Activated CD8-positive, alpha-beta memory T cell treated with anti-CD3 and anti-CD28 coated beads, Interleukin-2, amount 10 ng/mL, durations not matched to agents 7 days and 5 days (primary cell): ENCODE measurements at regions not wholly inside any gene's neighbourhood (a gene's known extent, or its start where the extent isn't known, plus 50 kb on each side); places are given as distances from the start of the nearest gene placed in this dataset.
A peak's percentile ranks its signal among the peaks of the same experiment; 100 is the strongest.

ENCODE experiments used
- ATAC-seq: fragments of 150-1000 bp; cut with Tn5 transposase; one replicate; pipeline ENCODE4 v1.10.0; 2021; ENCODE audit warnings: moderate library complexity
- CTCF ChIA-PET: fragments of 350-600 bp; sonication (Branson Sonifier 250); formaldehyde crosslinking; loops from one replicate; lab custom pipeline; 2021; ENCODE audit warnings: antibody characterized with exemption; lab: Charles Lee
- DNase-seq: peaks from one replicate; pipeline ENCODE4 v3.0.0-alpha.2; 2020
- H3K27ac Mint-ChIP-seq: one replicate; pipeline ENCODE4 v1.8.0; 2021; ENCODE audit warnings: mild to moderate bottlenecking, mixed read lengths
- H3K27me3 Mint-ChIP-seq: one replicate; pipeline ENCODE4 v1.8.0; 2021; ENCODE audit warnings: mixed read lengths
- H3K36me3 Mint-ChIP-seq: one replicate; pipeline ENCODE4 v1.8.0; 2021; ENCODE audit warnings: mild to moderate bottlenecking, mixed read lengths
- H3K4me1 Mint-ChIP-seq: one replicate; pipeline ENCODE4 v1.8.0; 2021; ENCODE audit warnings: mixed read lengths
- H3K4me3 Mint-ChIP-seq: one replicate; pipeline ENCODE4 v1.8.0; 2021; ENCODE audit warnings: mild to moderate bottlenecking, moderate library complexity, mixed read lengths
- H3K9me3 Mint-ChIP-seq: one replicate; pipeline ENCODE4 v1.8.0; 2022; ENCODE audit warnings: low read depth, mixed read lengths

GRCh38 chr1:194233069-194233468 is 1046.7 kb upstream of the B3GALT2 start:
- Mint-ChIP-seq H3K9me3 (no peaks in the 10 kb centered on the region), H3K27ac (no peak overlapping the region), H3K27me3 (no peaks in the 10 kb centered on the region), H3K4me3 (no peak overlapping the region), H3K36me3 (no peaks in the 10 kb centered on the region), H3K4me1 (no peaks in the 10 kb centered on the region)
- DNase-seq (no peak), ATAC-seq (no peak)
- CTCF ChIA-PET, result no interaction called here

- H3K4me3 Mint-ChIP-seq, result no peak overlapping the region
- CTCF ChIA-PET, result no interaction called here
- H3K9me3 Mint-ChIP-seq, result no peaks in the 10 kb centered on the region
- H3K27ac Mint-ChIP-seq, result no peak overlapping the region
- ATAC-seq, result no peak
- no peaks in the 10 kb centered on the region for H3K27me3 Mint-ChIP-seq
- no peak for DNase-seq
- H3K36me3 Mint-ChIP-seq, result no peaks in the 10 kb centered on the region
- H3K4me1 Mint-ChIP-seq, result peaks cover 13% of the 10 kb centered on the region
Measured at GRCh38 chr1:194230351-194231144, 1044.1 kb upstream of the B3GALT2 start.

DNA sequence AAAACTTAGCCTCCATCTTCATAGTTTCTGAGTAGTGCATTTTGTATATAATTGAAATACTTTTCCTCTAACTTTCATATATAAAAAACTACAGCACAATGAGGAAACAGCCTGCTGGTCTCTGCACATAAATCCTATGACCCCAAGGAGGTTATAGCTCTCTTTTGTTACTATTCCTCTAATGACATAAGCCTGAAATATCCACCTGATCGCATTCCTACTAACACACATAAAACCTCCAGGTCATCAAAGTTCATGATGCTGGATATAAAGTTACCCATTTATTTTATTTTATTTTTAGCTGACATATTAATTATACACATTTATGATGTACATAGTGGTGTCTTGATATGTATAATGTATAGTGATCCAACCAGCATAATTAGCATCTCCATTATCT is 1042.0 kb upstream of the B3GALT2 start:
- H3K4me1 Mint-ChIP-seq, result peaks cover 15% of the 10 kb centered on the region
- H3K27me3 Mint-ChIP-seq, result no peaks in the 10 kb centered on the region
- no peak overlapping the region for H3K27ac Mint-ChIP-seq
- CTCF ChIA-PET, result no interaction called here
- ATAC-seq (no peak), DNase-seq (no peak)
- H3K9me3 Mint-ChIP-seq, result no peaks in the 10 kb centered on the region
- H3K4me3 Mint-ChIP-seq, result no peak overlapping the region
- no peaks in the 10 kb centered on the region for H3K36me3 Mint-ChIP-seq

- CTCF ChIA-PET, result no interaction called here
- no peaks in the 10 kb centered on the region for H3K27me3 Mint-ChIP-seq
- no peaks in the 10 kb centered on the region for H3K9me3 Mint-ChIP-seq
- no peak overlapping the region for H3K4me3 Mint-ChIP-seq
- peaks cover 15% of the 10 kb centered on the region for H3K4me1 Mint-ChIP-seq
- ATAC-seq (no peak), DNase-seq (no peak)
- H3K27ac Mint-ChIP-seq, result no peak overlapping the region
- peaks cover 3% of the 10 kb centered on the region for H3K36me3 Mint-ChIP-seq
Measured at GRCh38 chr1:194227161-194227560, 1040.7 kb upstream of the B3GALT2 start.

GRCh38 chr1:194225821-194226220 is 1039.4 kb upstream of the B3GALT2 start:
- CTCF ChIA-PET, result interaction anchor here (1.2 kb wide), 1 partner anchor 11 kb away, joined by 3 read pairs; no protein-coding TSS in a partner anchor
- Mint-ChIP-seq H3K27me3 (no peaks in the 10 kb centered on the region), H3K9me3 (no peaks in the 10 kb centered on the region), H3K27ac (no peak overlapping the region), H3K4me3 (no peak overlapping the region), H3K36me3 (peaks cover 3% of the 10 kb centered on the region), H3K4me1 (peaks cover 15% of the 10 kb centered on the region)
- DNase-seq, result peak; percentile 46
- ATAC-seq, result peak; percentile 51

DNA sequence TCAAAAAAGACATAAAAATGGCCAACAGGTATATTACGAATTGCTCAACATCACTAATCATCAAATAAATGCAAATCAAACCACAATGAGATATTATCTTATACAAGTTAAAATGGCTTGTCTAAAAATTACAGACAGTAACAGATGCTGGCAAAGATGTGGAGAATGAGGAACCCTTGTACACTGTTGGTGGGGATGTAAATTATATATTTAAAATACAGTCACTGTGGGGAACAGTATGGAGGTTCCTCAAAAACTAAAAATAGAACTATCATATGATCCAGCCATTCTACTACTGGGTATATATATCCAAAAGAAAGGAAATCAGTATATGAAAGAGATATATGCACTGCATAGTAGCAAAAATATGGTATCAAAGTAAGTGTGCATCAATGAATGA is 1037.2 kb upstream of the B3GALT2 start:
- no peaks in the 10 kb centered on the region for H3K9me3 Mint-ChIP-seq
- H3K27ac Mint-ChIP-seq, result no peak overlapping the region
- H3K4me1 Mint-ChIP-seq, result peaks cover 15% of the 10 kb centered on the region
- ATAC-seq, result no peak
- no peak for DNase-seq
- CTCF ChIA-PET, result no interaction called here
- H3K36me3 Mint-ChIP-seq, result peaks cover 3% of the 10 kb centered on the region
- H3K4me3 Mint-ChIP-seq, result no peak overlapping the region
- H3K27me3 Mint-ChIP-seq, result no peaks in the 10 kb centered on the region

- no peak overlapping the region for H3K4me3 Mint-ChIP-seq
- DNase-seq (no peak), ATAC-seq (no peak)
- H3K36me3 Mint-ChIP-seq, result no peaks in the 10 kb centered on the region
- no peaks in the 10 kb centered on the region for H3K4me1 Mint-ChIP-seq
- no peaks in the 10 kb centered on the region for H3K27me3 Mint-ChIP-seq
- CTCF ChIA-PET, result no interaction called here
- H3K9me3 Mint-ChIP-seq, result no peaks in the 10 kb centered on the region
- H3K27ac Mint-ChIP-seq, result no peak overlapping the region
Measured at GRCh38 chr1:194215448-194215847, 1029.0 kb upstream of the B3GALT2 start.

DNA sequence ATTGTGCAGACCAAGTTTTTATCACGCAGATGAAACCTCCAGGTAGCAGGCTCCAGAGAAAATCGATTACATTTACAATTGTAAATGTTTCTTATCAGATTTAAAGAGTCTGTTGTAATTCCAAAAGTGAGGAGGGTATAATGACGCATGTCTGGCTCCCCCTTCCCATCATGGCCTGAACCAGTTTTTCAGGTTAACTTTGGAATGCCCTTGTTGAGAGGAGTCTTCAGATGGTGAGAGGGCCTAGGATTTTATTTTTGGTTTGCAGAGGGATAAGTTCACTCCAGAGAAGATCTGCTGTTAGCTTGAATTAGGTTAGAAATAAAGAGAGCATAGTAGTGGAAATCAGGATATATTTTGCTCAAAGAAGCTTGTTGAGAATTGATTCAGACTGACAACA is 1028.3 kb upstream of the B3GALT2 start:
- H3K4me1 Mint-ChIP-seq, result no peaks in the 10 kb centered on the region
- ATAC-seq (no peak), DNase-seq (no peak)
- H3K27ac Mint-ChIP-seq, result no peak overlapping the region
- H3K4me3 Mint-ChIP-seq, result no peak overlapping the region
- H3K27me3 Mint-ChIP-seq, result no peaks in the 10 kb centered on the region
- no peaks in the 10 kb centered on the region for H3K36me3 Mint-ChIP-seq
- CTCF ChIA-PET, result no interaction called here
- H3K9me3 Mint-ChIP-seq, result no peaks in the 10 kb centered on the region

GRCh38 chr1:194209920-194210319 is 1023.5 kb upstream of the B3GALT2 start:
- CTCF ChIA-PET, result no interaction called here
- Mint-ChIP-seq H3K4me3 (no peak overlapping the region), H3K36me3 (peaks cover 1% of the 10 kb centered on the region), H3K9me3 (no peaks in the 10 kb centered on the region), H3K27ac (no peak overlapping the region), H3K4me1 (no peaks in the 10 kb centered on the region), H3K27me3 (no peaks in the 10 kb centered on the region)
- ATAC-seq (no peak), DNase-seq (no peak)

- CTCF ChIA-PET, result no interaction called here
- H3K36me3 Mint-ChIP-seq, result peaks cover 1% of the 10 kb centered on the region
- DNase-seq (no peak), ATAC-seq (no peak)
- no peaks in the 10 kb centered on the region for H3K27me3 Mint-ChIP-seq
- no peaks in the 10 kb centered on the region for H3K4me1 Mint-ChIP-seq
- H3K4me3 Mint-ChIP-seq, result no peak overlapping the region
- no peaks in the 10 kb centered on the region for H3K9me3 Mint-ChIP-seq
- no peak overlapping the region for H3K27ac Mint-ChIP-seq
Measured at GRCh38 chr1:194208674-194209073, 1022.3 kb upstream of the B3GALT2 start.

GRCh38 chr1:194196562-194196961 is 1010.1 kb upstream of the B3GALT2 start:
- Mint-ChIP-seq H3K27me3 (no peaks in the 10 kb centered on the region), H3K27ac (no peak overlapping the region), H3K36me3 (no peaks in the 10 kb centered on the region), H3K4me1 (no peaks in the 10 kb centered on the region), H3K4me3 (no peak overlapping the region), H3K9me3 (no peaks in the 10 kb centered on the region)
- CTCF ChIA-PET, result no interaction called here
- ATAC-seq (no peak), DNase-seq (no peak)

GRCh38 chr1:194194724-194195123 is 1008.3 kb upstream of the B3GALT2 start:
- H3K4me1 Mint-ChIP-seq, result no peaks in the 10 kb centered on the region
- CTCF ChIA-PET, result no interaction called here
- ATAC-seq (no peak), DNase-seq (no peak)
- H3K27ac Mint-ChIP-seq, result no peak overlapping the region
- H3K36me3 Mint-ChIP-seq, result no peaks in the 10 kb centered on the region
- H3K4me3 Mint-ChIP-seq, result no peak overlapping the region
- no peaks in the 10 kb centered on the region for H3K27me3 Mint-ChIP-seq
- no peaks in the 10 kb centered on the region for H3K9me3 Mint-ChIP-seq

GRCh38 chr1:194184974-194185373 is 998.6 kb upstream of the B3GALT2 start:
- no peak overlapping the region for H3K4me3 Mint-ChIP-seq
- H3K27ac Mint-ChIP-seq, result no peak overlapping the region
- H3K9me3 Mint-ChIP-seq, result no peaks in the 10 kb centered on the region
- H3K27me3 Mint-ChIP-seq, result no peaks in the 10 kb centered on the region
- H3K4me1 Mint-ChIP-seq, result no peaks in the 10 kb centered on the region
- CTCF ChIA-PET, result no interaction called here
- ATAC-seq (no peak), DNase-seq (no peak)
- peaks cover 2% of the 10 kb centered on the region for H3K36me3 Mint-ChIP-seq

GRCh38 chr1:194184425-194184824 is 998.0 kb upstream of the B3GALT2 start:
- Mint-ChIP-seq H3K27me3 (no peaks in the 10 kb centered on the region), H3K36me3 (peaks cover 2% of the 10 kb centered on the region), H3K27ac (no peak overlapping the region), H3K4me1 (no peaks in the 10 kb centered on the region), H3K4me3 (no peak overlapping the region), H3K9me3 (no peaks in the 10 kb centered on the region)
- ATAC-seq, result no peak
- CTCF ChIA-PET, result no interaction called here
- DNase-seq, result no peak
